Duodenal mucosa (tissue), 2 donors: ENCODE measurements at regions not wholly inside any gene's neighbourhood (a gene's known extent, or its start where the extent isn't known, plus 50 kb on each side); places are given as distances from the start of the nearest gene placed in this dataset.

ENCODE experiments used
- H3K27ac ChIP-seq: one replicate; pipeline ENCODE4 v1.7.0; 2013; ENCODE audit warnings: low read depth, low read length
- H3K27me3 ChIP-seq, 2 donors: one replicate each; pipeline ENCODE4 v1.7.0; 2013; ENCODE audit warnings: low read length in 2 of 2, control low read depth in 1 of 2; ENCODE audit not compliant: insufficient read depth in 2 of 2, control insufficient read depth in 1 of 2
- H3K36me3 ChIP-seq, 2 donors: one replicate each; pipeline ENCODE4 v1.7.0; 2013; ENCODE audit warnings: low read length in 2 of 2, control low read depth in 1 of 2; ENCODE audit not compliant: insufficient read depth in 2 of 2, control insufficient read depth in 1 of 2
- H3K4me1 ChIP-seq, 2 donors: one replicate each; pipeline ENCODE4 v1.7.0; 2013; ENCODE audit warnings: low read length in 2 of 2, control low read depth in 1 of 2; ENCODE audit not compliant: insufficient read depth in 2 of 2, control insufficient read depth in 1 of 2
- H3K4me3 ChIP-seq, 2 donors: one replicate each; pipeline ENCODE4 v1.7.0; 2013; ENCODE audit warnings: low read length in 2 of 2, low read depth in 1 of 2
- H3K9ac ChIP-seq, 2 donors: one replicate each; pipeline ENCODE4 v1.7.0; 2013; ENCODE audit warnings: low read length in 2 of 2, low read depth in 1 of 2
- H3K9me3 ChIP-seq, 2 donors: one replicate each; pipeline ENCODE4 v1.7.0; 2013; ENCODE audit warnings: low read length in 2 of 2, control low read depth in 1 of 2; ENCODE audit not compliant: control insufficient read depth in 1 of 2

- Histone ChIP-seq H3K4me1 (no peaks in the 10 kb centered on the region), H3K4me3 (no peak overlapping the region), H3K36me3 (no peaks in the 10 kb centered on the region), H3K27ac (no peak overlapping the region), H3K9me3 (no peaks in the 10 kb centered on the region), H3K27me3 (no peaks in the 10 kb centered on the region), H3K9ac (no peak overlapping the region)
Observed at GRCh38 chr12:91565246-91565645, 382.6 kb upstream of the DCN start.

GRCh38 chr12:91563011-91563765 lies 380.6 kb upstream of the DCN start:
- H3K27me3 ChIP-seq, result no peaks in the 10 kb centered on the region
- H3K36me3 ChIP-seq, result no peaks in the 10 kb centered on the region
- H3K27ac ChIP-seq, result no peak overlapping the region
- H3K9me3 ChIP-seq, result no peaks in the 10 kb centered on the region
- no peak overlapping the region for H3K9ac ChIP-seq
- no peak overlapping the region for H3K4me3 ChIP-seq
- no peaks in the 10 kb centered on the region for H3K4me1 ChIP-seq

GRCh38 chr12:91562476-91562875 lies 379.9 kb upstream of the DCN start:
- H3K27ac ChIP-seq, result no peak overlapping the region
- H3K4me1 ChIP-seq, result no peaks in the 10 kb centered on the region
- no peak overlapping the region for H3K4me3 ChIP-seq
- no peak overlapping the region for H3K9ac ChIP-seq
- H3K27me3 ChIP-seq, result no peaks in the 10 kb centered on the region
- H3K9me3 ChIP-seq, result no peaks in the 10 kb centered on the region
- H3K36me3 ChIP-seq, result no peaks in the 10 kb centered on the region

GRCh38 chr12:91561958-91562325 lies 379.3 kb upstream of the DCN start:
- Histone ChIP-seq H3K9me3 (no peaks in the 10 kb centered on the region), H3K9ac (no peak overlapping the region), H3K4me1 (no peaks in the 10 kb centered on the region), H3K27ac (no peak overlapping the region), H3K4me3 (no peak overlapping the region), H3K27me3 (no peaks in the 10 kb centered on the region), H3K36me3 (no peaks in the 10 kb centered on the region)

DNA sequence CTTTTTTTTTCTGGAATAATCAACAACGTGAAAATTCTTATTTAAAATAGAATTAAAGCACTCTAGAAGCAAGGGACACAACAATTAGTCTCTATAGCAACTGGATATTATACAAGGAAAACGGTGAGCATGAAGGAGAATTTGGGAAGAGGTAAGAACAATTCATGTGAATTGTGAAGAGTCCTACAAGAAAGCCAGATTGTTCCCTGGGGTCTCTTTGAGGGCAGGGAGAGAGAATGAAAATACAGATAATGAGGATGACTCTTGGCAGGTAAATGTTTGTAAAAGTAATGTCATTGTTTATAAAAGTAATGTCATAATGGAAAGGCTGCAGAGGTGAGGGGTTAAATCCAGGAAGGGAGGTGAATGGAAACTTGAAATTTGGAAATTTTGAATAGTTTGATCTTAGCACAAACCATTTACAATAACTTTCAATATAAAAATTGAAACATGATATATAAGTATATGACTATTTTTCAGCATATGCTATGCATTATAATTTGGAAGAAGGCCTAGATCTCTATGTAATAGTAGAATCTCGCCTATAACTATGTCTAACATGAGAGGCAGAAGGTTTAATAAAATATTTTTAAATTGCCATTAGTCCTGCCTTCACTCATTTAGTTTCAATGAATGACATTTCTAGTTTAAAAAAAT lies 378.8 kb upstream of the DCN start:
- H3K36me3 ChIP-seq, result no peaks in the 10 kb centered on the region

DNA sequence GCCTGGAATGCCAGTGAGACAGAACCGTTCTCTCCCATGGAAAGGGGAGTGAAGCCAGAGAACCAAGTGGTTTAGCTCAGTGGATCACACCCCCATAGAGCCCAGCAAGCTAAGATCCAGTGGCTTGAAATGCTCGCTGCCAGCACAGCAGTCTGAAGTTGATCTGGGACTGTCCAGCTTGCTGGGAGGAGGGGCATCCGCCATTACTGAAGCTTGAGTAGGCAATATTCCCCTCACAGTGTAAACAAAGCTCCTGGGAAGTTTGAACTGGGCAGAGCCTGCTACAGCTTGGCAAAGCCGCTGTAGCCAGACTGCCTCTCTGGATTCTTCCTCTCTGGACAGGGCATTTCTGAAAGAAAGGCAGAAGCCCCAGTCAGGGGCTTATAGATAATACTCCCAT lies 374.3 kb upstream of the DCN start:
- no peaks in the 10 kb centered on the region for H3K27me3 ChIP-seq
- no peaks in the 10 kb centered on the region for H3K36me3 ChIP-seq
- no peak overlapping the region for H3K9ac ChIP-seq
- no peak overlapping the region for H3K4me3 ChIP-seq
- H3K27ac ChIP-seq, result no peak overlapping the region
- no peaks in the 10 kb centered on the region for H3K4me1 ChIP-seq
- no peaks in the 10 kb centered on the region for H3K9me3 ChIP-seq

More for the DNA sequence above, 378.8 kb upstream of the DCN start:
- Histone ChIP-seq H3K4me1 (no peaks in the 10 kb centered on the region), H3K27me3 (no peaks in the 10 kb centered on the region), H3K9ac (no peak overlapping the region), H3K4me3 (no peak overlapping the region), H3K27ac (no peak overlapping the region), H3K9me3 (no peaks in the 10 kb centered on the region)

DNA sequence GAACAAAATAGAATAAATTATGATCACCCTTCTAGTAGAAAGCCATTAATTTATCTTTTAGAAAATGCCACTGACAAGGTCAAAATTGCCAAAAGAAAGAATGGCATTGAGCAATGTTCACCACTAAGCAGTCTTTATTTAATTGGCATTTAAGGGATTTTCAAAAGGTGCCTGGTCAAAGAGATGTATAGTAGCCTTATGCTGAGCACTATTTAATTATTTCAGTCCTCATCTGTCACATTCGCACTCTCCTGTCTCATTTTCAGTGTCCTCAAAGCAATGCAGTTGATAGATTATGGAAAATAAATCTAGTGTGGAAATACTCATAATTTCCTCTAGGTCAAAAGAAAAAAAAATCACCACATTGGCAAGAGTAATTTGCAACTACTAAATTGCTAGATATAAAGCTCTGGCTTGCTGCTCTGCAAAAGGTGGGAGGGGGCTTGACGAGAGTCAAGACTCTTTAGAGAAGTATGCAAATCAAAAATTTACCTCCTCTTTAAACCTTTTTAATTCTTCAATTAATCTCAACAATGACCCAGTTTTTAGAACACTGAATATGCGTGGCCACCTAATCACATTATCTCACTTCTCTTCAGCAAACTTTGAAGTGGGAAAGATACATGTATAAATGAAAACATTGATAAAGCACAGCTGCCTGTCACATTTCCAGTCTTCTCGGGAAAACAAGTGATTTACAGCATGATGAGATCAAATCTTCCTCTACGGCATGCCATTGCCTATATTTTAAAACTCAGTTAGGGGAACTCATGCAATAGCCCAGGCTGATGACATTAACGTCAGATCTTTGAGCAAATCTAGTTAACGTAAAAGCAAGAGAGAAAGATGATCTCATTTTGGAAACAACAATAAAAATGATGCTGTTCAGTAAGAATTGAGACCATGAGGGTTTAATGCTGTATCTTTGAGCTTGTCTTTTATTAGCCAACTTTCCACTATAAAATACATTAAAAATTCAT lies 373.1 kb upstream of the DCN start:
- no peak overlapping the region for H3K9ac ChIP-seq
- H3K27ac ChIP-seq, result no peak overlapping the region
- no peaks in the 10 kb centered on the region for H3K4me1 ChIP-seq
- H3K27me3 ChIP-seq, result no peaks in the 10 kb centered on the region
- H3K9me3 ChIP-seq, result no peaks in the 10 kb centered on the region
- H3K4me3 ChIP-seq, result no peak overlapping the region
- H3K36me3 ChIP-seq, result no peaks in the 10 kb centered on the region

- H3K27ac ChIP-seq, result no peak overlapping the region
- H3K36me3 ChIP-seq, result no peaks in the 10 kb centered on the region
- H3K4me1 ChIP-seq, result no peaks in the 10 kb centered on the region
- no peaks in the 10 kb centered on the region for H3K27me3 ChIP-seq
- no peak overlapping the region for H3K4me3 ChIP-seq
- no peak overlapping the region for H3K9ac ChIP-seq
- no peaks in the 10 kb centered on the region for H3K9me3 ChIP-seq
Observed at GRCh38 chr12:91551927-91552326, 369.3 kb upstream of the DCN start.

DNA sequence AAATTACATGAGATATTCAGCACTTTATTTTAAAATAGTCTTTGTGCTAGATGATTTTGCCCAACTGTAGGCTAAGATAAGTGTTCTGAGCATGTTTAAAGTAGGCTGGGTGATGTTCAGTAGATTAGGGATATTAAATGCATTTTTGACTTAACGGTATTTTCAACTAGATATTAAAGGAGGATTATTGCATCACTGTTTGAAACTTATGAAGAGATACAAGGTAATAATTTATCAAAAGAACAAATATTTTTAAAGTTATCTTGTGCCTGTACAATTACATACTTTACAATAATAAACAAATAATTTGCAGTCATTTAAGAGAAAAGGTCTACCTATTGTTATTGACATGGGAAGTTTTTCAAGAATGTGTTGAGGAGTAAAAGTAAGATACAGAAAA lies 368.6 kb upstream of the DCN start:
- H3K27ac ChIP-seq, result no peak overlapping the region
- peaks cover 0 to 2% of the 10 kb centered on the region in 2 donors for H3K9me3 ChIP-seq
- H3K36me3 ChIP-seq, result no peaks in the 10 kb centered on the region
- no peaks in the 10 kb centered on the region for H3K4me1 ChIP-seq
- no peaks in the 10 kb centered on the region for H3K27me3 ChIP-seq
- no peak overlapping the region for H3K9ac ChIP-seq
- H3K4me3 ChIP-seq, result no peak overlapping the region

GRCh38 chr12:91542666-91543065 lies 360.0 kb upstream of the DCN start:
- Histone ChIP-seq H3K36me3 (no peaks in the 10 kb centered on the region), H3K9ac (no peak overlapping the region), H3K27me3 (no peaks in the 10 kb centered on the region), H3K27ac (no peak overlapping the region), H3K4me3 (no peak overlapping the region), H3K4me1 (no peaks in the 10 kb centered on the region), H3K9me3 (peaks cover 0 to 2% of the 10 kb centered on the region in 2 donors)
